HEK293 (cell line): ENCODE measurements at regions not wholly inside any gene's neighbourhood (a gene's known extent, or its start where the extent isn't known, plus 50 kb on each side); places are given as distances from the start of the nearest gene placed in this dataset.
"Not testable (repeated sequence)": the region's sequence is repeated elsewhere in the genome, so short reads cannot be mapped to it uniquely, and the experiment has no call there.

Source experiments
- CTCF ChIA-PET: fragments of 350-600 bp; formaldehyde crosslinking; extraction: SDS; loops from one replicate; lab custom pipeline; 2021; ENCODE audit warnings: antibody characterized with exemption; lab: Yijun Ruan, JAX
- POLR2A ChIA-PET: fragments of 300-600 bp; formaldehyde crosslinking; extraction: SDS; loops from one replicate; lab custom pipeline; 2020; ENCODE audit warnings: antibody characterized with exemption, inconsistent platforms; lab: Yijun Ruan, JAX
- H3K27ac ChIP-seq: fragments of 200-500 bp; sonication (Bioruptor generic); 2 replicates; pipeline ENCODE4 v1.5.1; 2014; ENCODE audit warnings: low read depth, low read length, control low read depth, inconsistent platforms; ENCODE audit errors: extremely low read depth
- H3K36me3 ChIP-seq, 2 experiments: fragments of 200-500 bp in 1 of 2; sonication (Bioruptor generic) in 1 of 2; 1 replicate in 1 of 2; 2 replicates in 1 of 2; pipeline ENCODE4 v1.5.1; 2014 to 2017; ENCODE audit warnings: inconsistent platforms in 2 of 2, low read length in 2 of 2; ENCODE audit not compliant: control insufficient read depth in 2 of 2, insufficient read depth in 1 of 2
- H3K4me1 ChIP-seq: fragments of 200-500 bp; sonication (Bioruptor generic); 2 replicates; pipeline ENCODE4 v1.5.1; 2014; ENCODE audit warnings: mild to moderate bottlenecking, low read length, inconsistent platforms; ENCODE audit not compliant: control insufficient read depth, insufficient read depth
- H3K4me3 ChIP-seq: 2 replicates; pipeline ENCODE4 v1.5.1; 2011; ENCODE audit warnings: low read depth, mild to moderate bottlenecking, control low read depth, low read length, moderate library complexity
- H3K9me3 ChIP-seq: fragments of 200-500 bp; sonication (Bioruptor generic); 2 replicates; pipeline ENCODE4 v1.5.1; 2014; ENCODE audit warnings: low read depth, low read length, inconsistent platforms; ENCODE audit not compliant: control insufficient read depth, insufficient read depth
- TRIM28 ChIP-seq: IDR thresholded peaks from 2 replicates; pipeline ENCODE4 v1.6.1; 2011; ENCODE audit warnings: low read length, control low read depth, borderline replicate concordance
- ZNF146 ChIP-seq: fragments of 450-650 bp; formaldehyde crosslinking; IDR thresholded peaks from 2 replicates; pipeline ENCODE4 v1.5.1; 2016; ENCODE audit warnings: missing biosample characterization, missing genetic modification characterization
- ZNF16 ChIP-seq: fragments of 450-650 bp; formaldehyde crosslinking; IDR thresholded peaks from 2 replicates; pipeline ENCODE4 v1.5.1; 2016; ENCODE audit warnings: low read depth, missing biosample characterization, missing genetic modification characterization
- ZNF223 ChIP-seq: fragments of 450-650 bp; formaldehyde crosslinking; IDR thresholded peaks from 2 replicates; pipeline ENCODE4 v1.5.1; 2016; ENCODE audit warnings: missing biosample characterization, missing genetic modification characterization
- ZNF341 ChIP-seq: fragments of 450-650 bp; formaldehyde crosslinking; IDR thresholded peaks from 2 replicates; pipeline ENCODE4; 2016; ENCODE audit warnings: low read depth, missing biosample characterization, missing genetic modification characterization
- ZNF416 ChIP-seq: fragments of 450-650 bp; formaldehyde crosslinking; IDR thresholded peaks from 2 replicates; pipeline ENCODE4 v1.5.1; 2016; ENCODE audit warnings: missing biosample characterization, missing genetic modification characterization
- TF ChIP-seq, protein P1 (sequence below): fragments of 450-650 bp; formaldehyde crosslinking; IDR thresholded peaks from 2 replicates; pipeline ENCODE4 v1.5.1; 2016; ENCODE audit warnings: missing biosample characterization, missing genetic modification characterization
- TF ChIP-seq, protein P2 (sequence below): fragments of 450-650 bp; formaldehyde crosslinking; IDR thresholded peaks from 2 replicates; pipeline ENCODE4 v1.5.1; 2016; ENCODE audit warnings: missing biosample characterization, missing genetic modification characterization
- TF ChIP-seq, protein P3 (sequence below): fragments of 450-650 bp; formaldehyde crosslinking; IDR thresholded peaks from 2 replicates; pipeline ENCODE4 v1.5.1; 2016; ENCODE audit warnings: missing biosample characterization, missing genetic modification characterization, borderline replicate concordance
- TF ChIP-seq, protein P4 (sequence below): fragments of 450-650 bp; formaldehyde crosslinking; IDR thresholded peaks from 2 replicates; pipeline ENCODE4 v1.5.0; 2017; ENCODE audit warnings: missing biosample characterization, missing genetic modification characterization, borderline replicate concordance

DNA sequence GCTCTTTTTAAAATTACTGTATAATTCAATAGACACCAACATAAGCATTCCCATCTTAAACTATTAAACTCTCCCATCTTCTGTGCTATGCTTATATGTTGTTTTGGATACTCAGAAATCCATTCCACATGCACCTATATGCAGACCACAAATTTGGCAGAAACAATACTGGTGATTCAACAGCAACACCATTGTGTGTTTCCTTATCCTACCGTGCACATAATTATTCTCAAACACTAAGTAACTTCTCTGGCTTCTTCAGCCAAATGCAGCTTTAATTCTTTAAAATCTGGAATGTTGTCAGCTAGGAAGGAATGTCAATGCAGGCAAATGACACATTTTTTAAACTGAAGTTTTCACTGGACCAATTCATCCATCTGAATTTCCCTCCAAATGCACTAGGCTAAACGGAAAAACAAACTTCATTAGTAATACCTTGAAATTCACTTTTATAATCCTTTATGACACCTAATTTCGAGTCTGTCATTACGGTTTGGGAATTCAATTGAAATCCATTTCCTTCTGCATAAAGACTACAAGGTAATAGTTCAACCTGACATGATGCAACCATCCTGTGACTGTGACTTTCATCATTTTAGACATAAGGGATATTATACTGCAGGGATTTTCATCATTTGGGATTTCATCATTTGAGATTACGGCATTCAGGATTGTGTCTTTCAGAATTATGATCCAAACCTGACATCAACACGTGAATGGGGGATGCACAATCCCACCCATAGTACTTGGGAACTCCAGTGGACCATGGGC lies 308.5 kb downstream of the LTN1 start:
- POLR2A ChIA-PET: no interaction called here
- TF ChIP-seq ZNF223 (tag by site-specific recombination): no peak
- no peak for TF ChIP-seq ZNF416
- TF ChIP-seq, protein P1, sequence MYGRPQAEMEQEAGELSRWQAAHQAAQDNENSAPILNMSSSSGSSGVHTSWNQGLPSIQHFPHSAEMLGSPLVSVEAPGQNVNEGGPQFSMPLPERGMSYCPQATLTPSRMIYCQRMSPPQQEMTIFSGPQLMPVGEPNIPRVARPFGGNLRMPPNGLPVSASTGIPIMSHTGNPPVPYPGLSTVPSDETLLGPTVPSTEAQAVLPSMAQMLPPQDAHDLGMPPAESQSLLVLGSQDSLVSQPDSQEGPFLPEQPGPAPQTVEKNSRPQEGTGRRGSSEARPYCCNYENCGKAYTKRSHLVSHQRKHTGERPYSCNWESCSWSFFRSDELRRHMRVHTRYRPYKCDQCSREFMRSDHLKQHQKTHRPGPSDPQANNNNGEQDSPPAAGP: no peak
- TF ChIP-seq, all 188 proteins: peak for 0

DNA sequence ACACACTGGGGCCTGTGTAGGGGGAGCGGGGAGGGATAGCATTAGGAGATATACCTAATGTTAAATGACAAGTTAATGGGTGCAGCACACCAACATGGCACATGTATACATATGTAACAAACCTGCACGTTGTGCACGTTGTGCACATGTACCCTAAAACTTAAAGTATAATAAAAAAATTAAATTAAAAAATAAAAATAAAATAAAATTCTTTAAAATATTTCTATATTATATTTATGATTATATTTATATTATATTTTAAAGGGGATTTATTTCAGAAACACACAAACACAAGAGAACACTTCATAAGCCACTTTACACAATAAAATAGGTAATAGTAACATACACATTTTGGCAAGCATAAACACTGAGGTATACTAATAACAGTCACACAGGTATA lies 309.8 kb downstream of the LTN1 start:
- H3K9me3 ChIP-seq, CTCF ChIA-PET, H3K4me1 ChIP-seq, H3K4me3 ChIP-seq, POLR2A ChIA-PET, H3K36me3 ChIP-seq, H3K27ac ChIP-seq: not testable (repeated sequence)

More for the DNA sequence above, 308.5 kb downstream of the LTN1 start:
- no peaks in the 10 kb centered on the region for H3K4me1 ChIP-seq
- H3K4me3 ChIP-seq: no peak overlapping the region
- CTCF ChIA-PET: interaction anchor here (1.0 to 1.8 kb wide), 2 partner anchors 18 to 61 kb away, joined by 3 to 5 read pairs; no protein-coding TSS in a partner anchor
- H3K27ac ChIP-seq: no peak overlapping the region
- H3K36me3 ChIP-seq: no peaks in the 10 kb centered on the region
- no peaks in the 10 kb centered on the region for H3K9me3 ChIP-seq

DNA sequence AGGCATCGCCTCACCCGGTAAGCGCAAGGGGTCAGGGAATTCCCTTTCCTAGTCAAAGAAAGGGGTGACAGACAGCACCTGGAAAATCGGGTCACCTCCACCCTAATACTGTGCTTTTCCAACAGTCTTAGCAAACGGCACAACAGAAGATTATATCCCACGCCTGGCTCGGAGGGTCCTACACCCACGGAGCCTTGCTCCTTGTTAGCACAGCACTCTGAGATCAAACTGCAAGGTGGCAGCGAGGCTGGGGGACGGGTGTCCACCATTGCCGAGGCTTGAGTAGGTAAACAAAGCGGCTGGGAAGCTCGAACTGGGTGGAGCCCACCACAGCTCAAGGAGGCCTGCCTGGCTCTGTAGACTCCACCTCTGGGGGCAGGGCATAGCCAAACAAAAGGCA lies 315.6 kb downstream of the LTN1 start:
- POLR2A ChIA-PET, H3K9me3 ChIP-seq, H3K4me3 ChIP-seq, CTCF ChIA-PET, H3K27ac ChIP-seq, H3K36me3 ChIP-seq, H3K4me1 ChIP-seq: not testable (repeated sequence)

DNA sequence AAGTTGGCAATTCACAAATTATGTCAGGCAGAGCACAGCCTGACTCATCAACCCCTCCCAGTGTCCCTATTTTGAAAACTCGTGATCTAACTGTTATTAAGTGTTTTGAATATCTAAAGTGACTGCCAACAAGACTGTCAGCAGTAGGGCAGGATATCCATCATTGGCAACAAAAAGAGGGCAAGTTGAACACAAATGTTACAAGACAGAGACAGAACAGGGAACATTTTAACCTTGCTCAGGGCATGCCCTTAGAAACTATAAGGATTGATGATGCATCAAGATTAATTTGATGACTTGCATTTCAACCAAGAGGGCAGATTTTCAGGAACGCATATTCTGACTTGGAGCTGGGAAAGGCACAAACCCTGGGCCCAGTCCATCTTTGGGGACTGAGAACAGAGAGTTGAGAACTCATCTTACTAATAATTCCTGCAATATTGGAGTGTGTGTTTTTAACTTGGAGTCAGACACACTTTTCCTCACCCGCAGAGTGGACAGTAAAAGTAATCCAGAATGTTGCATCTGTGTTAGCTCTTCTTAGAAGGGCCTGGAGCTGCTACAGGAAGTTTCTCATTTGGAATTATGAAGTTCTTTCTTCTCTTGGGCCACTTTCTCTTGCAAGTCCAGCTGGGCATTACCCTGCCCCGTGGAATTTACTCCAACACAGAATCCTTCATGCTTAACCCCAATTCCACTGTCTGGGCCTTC lies 317.2 kb downstream of the LTN1 start:
- Histone ChIP-seq H3K4me1 (no peaks in the 10 kb centered on the region), H3K9me3 (no peaks in the 10 kb centered on the region), H3K4me3 (no peak overlapping the region), H3K36me3 (no peaks in the 10 kb centered on the region), H3K27ac (no peak overlapping the region)
- ChIA-PET CTCF (interaction anchor here (0.6 kb wide), 1 partner anchor 55 kb away, joined by 3 read pairs; no protein-coding TSS in a partner anchor), POLR2A (no interaction called here)
- TF ChIP-seq ZNF341 (tag by site-specific recombination) (no peak), TRIM28 (no peak), ZNF146 (tag by site-specific recombination) (no peak), ZNF16 (tag by site-specific recombination) (no peak)
- TF ChIP-seq, protein P2, sequence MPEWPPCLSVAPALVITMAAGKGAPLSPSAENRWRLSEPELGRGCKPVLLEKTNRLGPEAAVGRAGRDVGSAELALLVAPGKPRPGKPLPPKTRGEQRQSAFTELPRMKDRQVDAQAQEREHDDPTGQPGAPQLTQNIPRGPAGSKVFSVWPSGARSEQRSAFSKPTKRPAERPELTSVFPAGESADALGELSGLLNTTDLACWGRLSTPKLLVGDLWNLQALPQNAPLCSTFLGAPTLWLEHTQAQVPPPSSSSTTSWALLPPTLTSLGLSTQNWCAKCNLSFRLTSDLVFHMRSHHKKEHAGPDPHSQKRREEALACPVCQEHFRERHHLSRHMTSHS (tag by site-specific recombination): no peak
- TF ChIP-seq, protein P3, sequence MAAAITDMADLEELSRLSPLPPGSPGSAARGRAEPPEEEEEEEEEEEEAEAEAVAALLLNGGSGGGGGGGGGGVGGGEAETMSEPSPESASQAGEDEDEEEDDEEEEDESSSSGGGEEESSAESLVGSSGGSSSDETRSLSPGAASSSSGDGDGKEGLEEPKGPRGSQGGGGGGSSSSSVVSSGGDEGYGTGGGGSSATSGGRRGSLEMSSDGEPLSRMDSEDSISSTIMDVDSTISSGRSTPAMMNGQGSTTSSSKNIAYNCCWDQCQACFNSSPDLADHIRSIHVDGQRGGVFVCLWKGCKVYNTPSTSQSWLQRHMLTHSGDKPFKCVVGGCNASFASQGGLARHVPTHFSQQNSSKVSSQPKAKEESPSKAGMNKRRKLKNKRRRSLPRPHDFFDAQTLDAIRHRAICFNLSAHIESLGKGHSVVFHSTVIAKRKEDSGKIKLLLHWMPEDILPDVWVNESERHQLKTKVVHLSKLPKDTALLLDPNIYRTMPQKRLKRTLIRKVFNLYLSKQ (tag by site-specific recombination): no peak
- TF ChIP-seq, protein P4, sequence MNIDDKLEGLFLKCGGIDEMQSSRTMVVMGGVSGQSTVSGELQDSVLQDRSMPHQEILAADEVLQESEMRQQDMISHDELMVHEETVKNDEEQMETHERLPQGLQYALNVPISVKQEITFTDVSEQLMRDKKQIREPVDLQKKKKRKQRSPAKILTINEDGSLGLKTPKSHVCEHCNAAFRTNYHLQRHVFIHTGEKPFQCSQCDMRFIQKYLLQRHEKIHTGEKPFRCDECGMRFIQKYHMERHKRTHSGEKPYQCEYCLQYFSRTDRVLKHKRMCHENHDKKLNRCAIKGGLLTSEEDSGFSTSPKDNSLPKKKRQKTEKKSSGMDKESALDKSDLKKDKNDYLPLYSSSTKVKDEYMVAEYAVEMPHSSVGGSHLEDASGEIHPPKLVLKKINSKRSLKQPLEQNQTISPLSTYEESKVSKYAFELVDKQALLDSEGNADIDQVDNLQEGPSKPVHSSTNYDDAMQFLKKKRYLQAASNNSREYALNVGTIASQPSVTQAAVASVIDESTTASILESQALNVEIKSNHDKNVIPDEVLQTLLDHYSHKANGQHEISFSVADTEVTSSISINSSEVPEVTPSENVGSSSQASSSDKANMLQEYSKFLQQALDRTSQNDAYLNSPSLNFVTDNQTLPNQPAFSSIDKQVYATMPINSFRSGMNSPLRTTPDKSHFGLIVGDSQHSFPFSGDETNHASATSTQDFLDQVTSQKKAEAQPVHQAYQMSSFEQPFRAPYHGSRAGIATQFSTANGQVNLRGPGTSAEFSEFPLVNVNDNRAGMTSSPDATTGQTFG (tag by site-specific recombination): no peak
